Neural progenitor cell (in vitro differentiated cells): ENCODE measurements at regions not wholly inside any gene's neighbourhood (a gene's known extent, or its start where the extent isn't known, plus 50 kb on each side); places are given as distances from the start of the nearest gene placed in this dataset.

Source experiments
- DNase-seq: peaks from one replicate; pipeline ENCODE4 v3.0.0-alpha.2; 2016; ENCODE audit warnings: low spot score
- H2AFZ ChIP-seq: fragments of 200-600 bp; sonication (generic); replicated peaks from 2 replicates; pipeline ENCODE4 v1.6.1; 2016; ENCODE audit warnings: antibody characterized with exemption
- H3F3A ChIP-seq: fragments of 200-600 bp; sonication (generic); 2 replicates; pipeline ENCODE4 v1.6.1; 2016; ENCODE audit warnings: antibody characterized with exemption, low read depth
- H3K27ac ChIP-seq: fragments of 200-600 bp; sonication (generic); 2 replicates; pipeline ENCODE4 v1.5.1; 2016; ENCODE audit warnings: mild to moderate bottlenecking
- H3K27me3 ChIP-seq: fragments of 200-600 bp; sonication (generic); 2 replicates; pipeline ENCODE4 v1.6.1; 2016; ENCODE audit warnings: mild to moderate bottlenecking, moderate library complexity
- H3K36me3 ChIP-seq: fragments of 200-600 bp; sonication (generic); 2 replicates; pipeline ENCODE4 v1.5.1; 2016
- H3K4me1 ChIP-seq: fragments of 200-600 bp; sonication (generic); 2 replicates; pipeline ENCODE4 v1.6.1; 2016; ENCODE audit warnings: mixed run types
- H3K4me2 ChIP-seq: fragments of 200-600 bp; sonication (generic); 2 replicates; pipeline ENCODE4 v1.6.1; 2016
- H3K4me3 ChIP-seq: fragments of 200-600 bp; sonication (generic); 2 replicates; pipeline ENCODE4 v1.5.1; 2016
- H3K79me2 ChIP-seq: fragments of 200-600 bp; sonication (generic); 2 replicates; pipeline ENCODE4 v1.6.1; 2016; ENCODE audit warnings: low read depth
- H3K9ac ChIP-seq: fragments of 200-600 bp; sonication (generic); 2 replicates; pipeline ENCODE4 v1.6.1; 2016
- H3K9me3 ChIP-seq: fragments of 200-600 bp; sonication (generic); 2 replicates; pipeline ENCODE4 v1.5.1; 2016; ENCODE audit warnings: low read depth
- H4K20me1 ChIP-seq: fragments of 200-600 bp; sonication (generic); 2 replicates; pipeline ENCODE4 v1.6.1; 2016; ENCODE audit warnings: low read depth
- H3K27ac Mint-ChIP-seq: 3 replicates; pipeline ENCODE4 v1.8.0; 2021; ENCODE audit warnings: mixed read lengths
- H3K27me3 Mint-ChIP-seq: 2 replicates; pipeline ENCODE4 v1.8.0; 2022; ENCODE audit warnings: low read depth, mild to moderate bottlenecking, inconsistent platforms, moderate library complexity, mixed read lengths; ENCODE audit not compliant: insufficient read depth
- H3K36me3 Mint-ChIP-seq: 3 replicates; pipeline ENCODE4 v1.8.0; 2021; ENCODE audit warnings: mixed read lengths
- H3K4me1 Mint-ChIP-seq: 3 replicates; pipeline ENCODE4 v1.8.0; 2021; ENCODE audit warnings: mixed read lengths
- H3K4me3 Mint-ChIP-seq: 3 replicates; pipeline ENCODE4 v1.8.0; 2021; ENCODE audit warnings: mild to moderate bottlenecking, moderate library complexity, mixed read lengths
- H3K9me3 Mint-ChIP-seq: 3 replicates; pipeline ENCODE4 v1.8.0; 2020; ENCODE audit warnings: mixed read lengths
- CTCF ChIP-seq: fragments of 200-600 bp; sonication (generic); IDR thresholded peaks from 2 replicates; pipeline ENCODE4 v1.5.1; 2017; ENCODE audit warnings: antibody characterized with exemption, mild to moderate bottlenecking
- EZH2 ChIP-seq: fragments of 200-600 bp; sonication (generic); IDR thresholded peaks from 2 replicates; pipeline ENCODE4 v1.6.1; 2017; ENCODE audit warnings: antibody characterized with exemption, mild to moderate bottlenecking, moderate library complexity
- EZH2phosphoT487 ChIP-seq: fragments of 200-600 bp; sonication (generic); IDR thresholded peaks from 2 replicates; pipeline ENCODE4 v1.6.1; 2017; ENCODE audit warnings: antibody characterized with exemption

- H3K4me1 Mint-ChIP-seq, result peaks cover 5% of the 10 kb centered on the region
- H3K36me3 Mint-ChIP-seq, result no peaks in the 10 kb centered on the region
- Histone ChIP-seq H3K36me3 (no peaks in the 10 kb centered on the region), H3K4me1 (no peaks in the 10 kb centered on the region), H4K20me1 (no peaks in the 10 kb centered on the region), H3K9ac (no peak overlapping the region), H3K79me2 (no peaks in the 10 kb centered on the region), H3F3A (no peaks in the 10 kb centered on the region), H3K27ac (no peak overlapping the region), H3K27me3 (no peaks in the 10 kb centered on the region), H3K4me2 (no peak overlapping the region), H3K4me3 (no peak overlapping the region), H3K9me3 (no peaks in the 10 kb centered on the region), H2AFZ (no peak overlapping the region)
- no peak overlapping the region for H3K4me3 Mint-ChIP-seq
- no peaks in the 10 kb centered on the region for H3K27me3 Mint-ChIP-seq
- TF ChIP-seq EZH2 (no peak), EZH2phosphoT487 (no peak), CTCF (no peak)
- DNase-seq, result no peak
- no peaks in the 10 kb centered on the region for H3K9me3 Mint-ChIP-seq
- H3K27ac Mint-ChIP-seq, result no peak overlapping the region
Observed at GRCh38 chr10:43901744-43902504, 253.2 kb upstream of the ZNF32 start.

- TF ChIP-seq EZH2 (no peak), CTCF (no peak), EZH2phosphoT487 (no peak)
- no peaks in the 10 kb centered on the region for H3K27me3 ChIP-seq
Observed at GRCh38 chr10:43901302-43901701, 252.6 kb upstream of the ZNF32 start.

GRCh38 chr10:43900571-43900970 is 251.9 kb upstream of the ZNF32 start:
- Mint-ChIP-seq H3K27ac (no peak overlapping the region), H3K27me3 (no peaks in the 10 kb centered on the region)
- no peaks in the 10 kb centered on the region for H3F3A ChIP-seq

More at GRCh38 chr10:43901302-43901701, 252.6 kb upstream of the ZNF32 start:
- Histone ChIP-seq H3K79me2 (no peaks in the 10 kb centered on the region), H3K36me3 (no peaks in the 10 kb centered on the region), H2AFZ (no peak overlapping the region), H3K4me1 (no peaks in the 10 kb centered on the region), H3K9ac (no peak overlapping the region), H3K9me3 (no peaks in the 10 kb centered on the region), H3K4me2 (no peak overlapping the region), H3K27ac (no peak overlapping the region), H3F3A (no peaks in the 10 kb centered on the region), H3K4me3 (no peak overlapping the region), H4K20me1 (no peaks in the 10 kb centered on the region)
- Mint-ChIP-seq H3K4me1 (peaks cover 5% of the 10 kb centered on the region), H3K36me3 (no peaks in the 10 kb centered on the region), H3K9me3 (no peaks in the 10 kb centered on the region), H3K27ac (no peak overlapping the region), H3K4me3 (no peak overlapping the region), H3K27me3 (no peaks in the 10 kb centered on the region)
- no peak for DNase-seq

More at GRCh38 chr10:43900571-43900970, 251.9 kb upstream of the ZNF32 start:
- H3K4me1 ChIP-seq, result no peaks in the 10 kb centered on the region
- H3K27me3 ChIP-seq, result no peaks in the 10 kb centered on the region
- H3K27ac ChIP-seq, result no peak overlapping the region
- H3K4me3 ChIP-seq, result no peak overlapping the region
- no peaks in the 10 kb centered on the region for H3K9me3 ChIP-seq
- peaks cover 2% of the 10 kb centered on the region for H3K4me1 Mint-ChIP-seq
- peaks cover 3% of the 10 kb centered on the region for H3K9me3 Mint-ChIP-seq
- H3K9ac ChIP-seq, result no peak overlapping the region
- no peaks in the 10 kb centered on the region for H4K20me1 ChIP-seq
- H3K36me3 Mint-ChIP-seq, result no peaks in the 10 kb centered on the region
- H3K36me3 ChIP-seq, result no peaks in the 10 kb centered on the region
- no peak for TF ChIP-seq EZH2
- no peak for TF ChIP-seq EZH2phosphoT487
- TF ChIP-seq CTCF, result no peak
- no peaks in the 10 kb centered on the region for H3K79me2 ChIP-seq
- no peak overlapping the region for H2AFZ ChIP-seq
- H3K4me2 ChIP-seq, result no peak overlapping the region
- H3K4me3 Mint-ChIP-seq, result no peak overlapping the region
- DNase-seq, result no peak
